GM18505 (cell line): ENCODE measurements at regions not wholly inside any gene's neighbourhood (a gene's known extent, or its start where the extent isn't known, plus 50 kb on each side); places are given as distances from the start of the nearest gene placed in this dataset.
A peak's percentile ranks its signal among the peaks of the same experiment; 100 is the strongest.

ENCODE experiments used
- ATAC-seq: cut with Tn5 transposase; IDR thresholded peaks from one replicate; pipeline ENCODE4 v1.9.1; 2021; ENCODE audit not compliant: unreplicated experiment
- POLR2A ChIP-seq: IDR thresholded peaks from 4 replicates; pipeline ENCODE4 v1.6.1; 2011; ENCODE audit warnings: borderline replicate concordance; ENCODE audit not compliant: insufficient read depth, insufficient read length; ENCODE audit errors: extremely low read depth

DNA sequence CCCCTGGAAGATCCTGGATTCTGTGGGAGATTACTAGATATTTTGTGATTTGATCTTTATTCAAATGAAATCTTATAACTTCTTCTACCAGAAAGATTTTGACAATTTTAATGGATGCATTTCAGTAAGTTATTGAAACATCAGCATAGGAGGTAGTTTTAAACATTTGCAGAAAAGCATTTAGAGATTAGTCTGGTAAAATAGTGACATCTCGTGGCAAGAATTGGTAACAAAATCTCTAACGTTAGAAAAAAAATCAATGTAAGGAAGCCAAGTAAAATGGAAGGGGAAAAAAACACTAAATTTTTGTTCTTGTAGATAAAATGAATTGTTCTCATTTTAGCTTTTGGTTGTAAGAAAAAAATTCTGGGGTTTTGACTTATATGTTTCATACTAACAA lies 73.3 kb downstream of the TASL start:
- no peak for TF ChIP-seq POLR2A

GRCh38 chrX:30495468-30495867 lies 82.1 kb downstream of the TASL start:
- no peak for ATAC-seq
- TF ChIP-seq POLR2A: no peak

More for the DNA sequence above, 73.3 kb downstream of the TASL start:
- no peak for ATAC-seq

DNA sequence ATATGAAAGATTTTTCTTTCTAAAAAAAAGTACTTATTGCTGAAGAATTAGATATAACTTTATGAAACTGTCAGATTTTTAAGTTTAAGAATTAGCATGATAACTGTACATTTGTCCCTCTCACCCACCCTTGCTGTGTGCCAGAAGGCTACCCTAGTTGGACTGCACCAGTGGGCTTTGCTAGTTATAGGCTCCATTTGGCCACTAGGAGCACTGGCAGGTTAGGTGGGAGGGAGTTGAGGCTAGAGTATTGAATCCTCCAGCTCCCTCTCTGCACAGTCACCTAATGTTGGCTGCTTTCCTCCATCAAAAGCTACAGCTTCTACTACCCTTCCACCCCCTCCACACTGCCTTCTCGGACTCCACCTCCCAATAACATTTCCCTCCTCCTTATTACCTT lies 84.2 kb downstream of the TASL start:
- no peak for TF ChIP-seq POLR2A
- no peak for ATAC-seq

GRCh38 chrX:30489323-30489722 lies 88.2 kb downstream of the TASL start:
- no peak for TF ChIP-seq POLR2A
- no peak for ATAC-seq

- no peak for TF ChIP-seq POLR2A
- ATAC-seq: peak; percentile 80
These were observed 89.5 kb downstream of the TASL start for GRCh38 chrX:30488092-30488491.

- peak; percentile 57 for ATAC-seq
- TF ChIP-seq POLR2A: no peak
These were observed 93.6 kb downstream of the TASL start for GRCh38 chrX:30483996-30484395.

DNA sequence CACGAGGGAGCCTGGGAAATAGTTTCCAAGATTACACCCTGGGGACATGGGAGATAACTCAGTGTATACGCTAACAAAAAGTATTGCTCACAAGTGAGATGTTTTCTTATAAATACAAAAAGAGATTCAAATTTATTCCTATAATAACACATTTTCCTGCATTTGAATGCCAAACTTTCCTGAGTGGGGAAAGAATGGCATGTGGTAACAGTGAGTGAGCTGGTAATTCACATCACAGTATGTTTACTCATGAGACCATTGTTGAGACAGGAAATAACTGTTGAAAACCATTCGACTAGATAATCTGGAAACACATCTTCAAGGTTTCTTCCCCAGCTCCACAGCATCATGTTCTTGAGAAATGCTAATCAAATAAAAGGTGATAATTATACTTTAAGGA lies 109.1 kb downstream of the TASL start:
- no peak for TF ChIP-seq POLR2A
- no peak for ATAC-seq
